ENCODE measurements at regions not wholly inside any gene's neighbourhood (a gene's known extent, or its start where the extent isn't known, plus 50 kb on each side); places are given as distances from the start of the nearest gene placed in this dataset.

DNA sequence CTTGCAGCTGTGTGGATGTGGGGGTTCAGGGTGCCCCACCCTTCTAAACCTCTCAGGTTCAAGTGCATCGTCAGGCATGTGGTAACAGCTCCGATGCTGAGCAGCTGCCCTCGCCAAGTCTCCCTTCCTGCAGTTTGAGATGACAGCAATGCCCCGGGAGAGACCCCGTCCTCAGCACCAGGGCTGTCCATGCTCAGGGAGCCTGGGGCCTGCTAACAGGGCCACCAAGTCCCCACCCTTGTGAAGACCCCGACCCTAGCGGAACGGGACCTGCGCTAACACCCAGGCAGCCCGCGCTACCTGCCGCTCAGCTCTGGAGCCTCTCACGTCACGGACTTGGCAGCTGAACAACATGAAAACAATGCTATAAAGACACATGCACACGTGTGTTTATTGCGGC is 159.2 kb upstream of the C1orf174 start:
- FAIRE-seq, result no peak
- no peak for DNase-seq (ENCODE audit: low read depth, low spot score)
- no peak overlapping the region for H3K4me2 ChIP-seq (ENCODE audit: insufficient read depth, low read length)
- H3K4me3 ChIP-seq (replicated peaks in 1 of 3; ENCODE audit: insufficient read depth in 1 of 3, low read depth in 1 of 3, low read length in 3 of 3), result no peak overlapping the region
- ChIA-PET CTCF (no interaction called here), POLR2A (no interaction called here)
- intact Hi-C loops (cut with micrococcal nuclease) (no loop called here), dilution Hi-C loops (cut with MboI; ENCODE audit: extremely low pct_ligation_motif_present, low sequenced_read_pairs) (no loop called here)
- no peaks in the 10 kb centered on the region for H4K20me1 ChIP-seq (replicated peaks; ENCODE audit: control insufficient read depth, extremely low read depth, insufficient read depth, low read length)
- no peaks in the 10 kb centered on the region for H3K79me2 ChIP-seq (ENCODE audit: control insufficient read depth, insufficient read depth, low read length)
- BruUV-seq (replicated peaks), result no TSS peak
- H2AFZ ChIP-seq (ENCODE audit: low read depth, low read length), result no peak overlapping the region
- TF ChIP-seq FOS (IDR thresholded peaks at IDR 0.05; ENCODE audit: borderline replicate concordance, insufficient read depth, low read length) (no peak), POLR2A (IDR thresholded peaks at IDR 0.05; ENCODE audit: low read depth, low read length) (no peak), POLR2AphosphoS5 (IDR thresholded peaks at IDR 0.05; ENCODE audit: insufficient read depth, low read depth, low read length) (no peak), EZH2 (IDR thresholded peaks at IDR 0.05; ENCODE audit: borderline replicate concordance, low read depth, low read length, severe bottlenecking) (no peak)
- peaks cover 7% of the 10 kb centered on the region for H3K9me3 ChIP-seq (replicated peaks; ENCODE audit: control insufficient read depth, insufficient read depth, low read length)
- H3K4me1 ChIP-seq (ENCODE audit: control insufficient read depth, extremely low read depth, insufficient read depth, low read length), result no peaks in the 10 kb centered on the region
- H3K9ac ChIP-seq (replicated peaks; ENCODE audit: extremely low read depth, insufficient read depth, low read length), result no peak overlapping the region
- H3K9me1 ChIP-seq (replicated peaks; ENCODE audit: control insufficient read depth, extremely low read depth, insufficient read depth, low read length), result no peaks in the 10 kb centered on the region
- H3K27me3 ChIP-seq (ENCODE audit: control insufficient read depth in 2 of 2, insufficient read depth in 2 of 2, low read length in 2 of 2), result no peaks in the 10 kb centered on the region
- no peaks in the 10 kb centered on the region for H3K36me3 ChIP-seq (ENCODE audit: control insufficient read depth in 2 of 2, extremely low read depth in 1 of 2, insufficient read depth in 2 of 2, low read length in 2 of 2)
- H3K27ac ChIP-seq (ENCODE audit: insufficient read depth, low read depth, low read length), result no peak overlapping the region

DNA sequence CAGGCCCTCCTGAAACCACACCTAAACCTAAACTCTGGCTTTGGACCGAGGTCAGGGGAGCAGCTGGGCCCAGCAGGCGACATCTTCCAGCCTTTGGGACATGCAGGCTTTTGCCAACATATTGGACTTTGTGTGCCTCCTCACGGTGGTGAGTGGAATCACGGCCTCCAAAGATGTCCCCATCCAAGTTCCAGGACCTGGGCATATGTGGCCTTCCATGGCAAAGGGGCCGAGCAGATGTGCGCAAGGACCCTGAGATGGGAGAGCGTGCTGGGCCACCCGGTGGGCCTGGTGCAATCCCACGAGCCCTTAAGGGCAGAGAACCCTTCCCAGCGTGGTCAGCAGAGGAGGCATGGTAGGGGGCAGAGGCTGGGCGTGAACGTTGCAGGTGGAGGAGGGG is 160.8 kb upstream of the C1orf174 start:
- H3K9me1 ChIP-seq (replicated peaks; ENCODE audit: control insufficient read depth, extremely low read depth, insufficient read depth, low read length), result no peaks in the 10 kb centered on the region
- H3K27ac ChIP-seq (ENCODE audit: insufficient read depth, low read depth, low read length), result no peak overlapping the region
- TF ChIP-seq, protein P1, sequence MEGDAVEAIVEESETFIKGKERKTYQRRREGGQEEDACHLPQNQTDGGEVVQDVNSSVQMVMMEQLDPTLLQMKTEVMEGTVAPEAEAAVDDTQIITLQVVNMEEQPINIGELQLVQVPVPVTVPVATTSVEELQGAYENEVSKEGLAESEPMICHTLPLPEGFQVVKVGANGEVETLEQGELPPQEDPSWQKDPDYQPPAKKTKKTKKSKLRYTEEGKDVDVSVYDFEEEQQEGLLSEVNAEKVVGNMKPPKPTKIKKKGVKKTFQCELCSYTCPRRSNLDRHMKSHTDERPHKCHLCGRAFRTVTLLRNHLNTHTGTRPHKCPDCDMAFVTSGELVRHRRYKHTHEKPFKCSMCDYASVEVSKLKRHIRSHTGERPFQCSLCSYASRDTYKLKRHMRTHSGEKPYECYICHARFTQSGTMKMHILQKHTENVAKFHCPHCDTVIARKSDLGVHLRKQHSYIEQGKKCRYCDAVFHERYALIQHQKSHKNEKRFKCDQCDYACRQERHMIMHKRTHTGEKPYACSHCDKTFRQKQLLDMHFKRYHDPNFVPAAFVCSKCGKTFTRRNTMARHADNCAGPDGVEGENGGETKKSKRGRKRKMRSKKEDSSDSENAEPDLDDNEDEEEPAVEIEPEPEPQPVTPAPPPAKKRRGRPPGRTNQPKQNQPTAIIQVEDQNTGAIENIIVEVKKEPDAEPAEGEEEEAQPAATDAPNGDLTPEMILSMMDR (IDR thresholded peaks at IDR 0.05; ENCODE audit: extremely low read depth in 1 of 2, insufficient read depth in 1 of 2, low read depth in 1 of 2, low read length in 2 of 2), result no peak
- no peak for TF ChIP-seq POLR2AphosphoS5 (IDR thresholded peaks at IDR 0.05; ENCODE audit: insufficient read depth, low read depth, low read length)
- no peak for TF ChIP-seq MYC (IDR thresholded peaks at IDR 0.05; ENCODE audit: low read depth, low read length)
- TF ChIP-seq POLR2A (IDR thresholded peaks at IDR 0.05; ENCODE audit: low read depth, low read length), result no peak
- TF ChIP-seq FOS (IDR thresholded peaks at IDR 0.05; ENCODE audit: borderline replicate concordance, insufficient read depth, low read length), result no peak
- TF ChIP-seq, protein P2, sequence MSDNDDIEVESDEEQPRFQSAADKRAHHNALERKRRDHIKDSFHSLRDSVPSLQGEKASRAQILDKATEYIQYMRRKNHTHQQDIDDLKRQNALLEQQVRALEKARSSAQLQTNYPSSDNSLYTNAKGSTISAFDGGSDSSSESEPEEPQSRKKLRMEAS (IDR thresholded peaks at IDR 0.05; ENCODE audit: insufficient read depth, insufficient read length), result no peak
- no peak for TF ChIP-seq JUN (IDR thresholded peaks at IDR 0.05; ENCODE audit: borderline replicate concordance, insufficient read depth, insufficient read length, low read depth)
- TF ChIP-seq EZH2 (IDR thresholded peaks at IDR 0.05; ENCODE audit: borderline replicate concordance, low read depth, low read length, severe bottlenecking), result no peak
- TF ChIP-seq GATA2 (IDR thresholded peaks at IDR 0.05; ENCODE audit: insufficient read depth, insufficient read length, low read depth, low read length), result no peak
- BruUV-seq (replicated peaks), result no TSS peak
- dilution Hi-C loops (cut with MboI; ENCODE audit: extremely low pct_ligation_motif_present, low sequenced_read_pairs) (no loop called here), intact Hi-C loops (cut with micrococcal nuclease) (no loop called here)
- no peaks in the 10 kb centered on the region for H3K79me2 ChIP-seq (ENCODE audit: control insufficient read depth, insufficient read depth, low read length)
- H3K4me3 ChIP-seq (replicated peaks in 1 of 3; ENCODE audit: insufficient read depth in 1 of 3, low read depth in 1 of 3, low read length in 3 of 3), result no peak overlapping the region
- peaks cover 5% of the 10 kb centered on the region for H3K9me3 ChIP-seq (replicated peaks; ENCODE audit: control insufficient read depth, insufficient read depth, low read length)
- FAIRE-seq (no peak), DNase-seq (ENCODE audit: low read depth, low spot score) (no peak)
- H4K20me1 ChIP-seq (replicated peaks; ENCODE audit: control insufficient read depth, extremely low read depth, insufficient read depth, low read length), result no peaks in the 10 kb centered on the region
- H3K27me3 ChIP-seq (ENCODE audit: control insufficient read depth in 2 of 2, insufficient read depth in 2 of 2, low read length in 2 of 2), result no peaks in the 10 kb centered on the region
- ChIA-PET CTCF (no interaction called here), POLR2A (no interaction called here)
- H3K9ac ChIP-seq (replicated peaks; ENCODE audit: extremely low read depth, insufficient read depth, low read length), result no peak overlapping the region
- no peak overlapping the region for H3K4me2 ChIP-seq (ENCODE audit: insufficient read depth, low read length)
- no peak overlapping the region for H2AFZ ChIP-seq (ENCODE audit: low read depth, low read length)
- H3K4me1 ChIP-seq (ENCODE audit: control insufficient read depth, extremely low read depth, insufficient read depth, low read length), result no peaks in the 10 kb centered on the region
- H3K36me3 ChIP-seq (ENCODE audit: control insufficient read depth in 2 of 2, extremely low read depth in 1 of 2, insufficient read depth in 2 of 2, low read length in 2 of 2), result no peaks in the 10 kb centered on the region
